H1 (cell line): ENCODE measurements at regions not wholly inside any gene's neighbourhood (a gene's known extent, or its start where the extent isn't known, plus 50 kb on each side); places are given as distances from the start of the nearest gene placed in this dataset.
A peak's percentile ranks its signal among the peaks of the same experiment; 100 is the strongest.

Experiments
- CTCF ChIA-PET: fragments of 300-600 bp; sonication (Branson Sonifier 250); formaldehyde crosslinking; loops from one replicate; lab custom pipeline; 2021; ENCODE audit not compliant: partially characterized antibody; lab: Charles Lee
- POLR2A ChIA-PET: fragments of 300-600 bp; sonication (Branson Sonifier 250); formaldehyde crosslinking; loops from one replicate; lab custom pipeline; 2021; ENCODE audit warnings: inconsistent platforms; ENCODE audit not compliant: partially characterized antibody; lab: Charles Lee
- DNase-seq, 2 experiments: peaks; one replicate each; pipeline versions ENCODE4 v3.0.0 to v3.0.0-alpha.2; 2010 to 2022; ENCODE audit warnings: low spot score in 2 of 2, low read depth in 1 of 2, mixed read lengths in 1 of 2
- FAIRE-seq: peaks from 2 replicates; lab custom pipeline; 2011; peaks lifted over from hg19 to GRCh38; lab: Jason Lieb, UNC
- H2AFZ ChIP-seq: 2 replicates; pipeline ENCODE4 v1.8.1; 2012; ENCODE audit warnings: low read length, inconsistent platforms
- H2AK5ac ChIP-seq: 2 replicates; pipeline ENCODE4 v1.6.1; 2013; ENCODE audit warnings: low read depth, low read length
- H2BK120ac ChIP-seq: replicated peaks from 2 replicates; pipeline ENCODE3; 2013; ENCODE audit warnings: low read depth, low read length, inconsistent platforms
- H2BK12ac ChIP-seq: 2 replicates; pipeline ENCODE4 v1.6.1; 2013; ENCODE audit warnings: low read depth, low read length
- H2BK15ac ChIP-seq: 2 replicates; pipeline ENCODE4 v1.6.1; 2013; ENCODE audit warnings: low read length
- H2BK20ac ChIP-seq: 2 replicates; pipeline ENCODE4 v1.6.1; 2013; ENCODE audit warnings: low read length
- H2BK5ac ChIP-seq: 2 replicates; pipeline ENCODE4 v1.6.1; 2013; ENCODE audit warnings: low read depth, low read length
- H3K14ac ChIP-seq: 2 replicates; pipeline ENCODE4 v1.6.1; 2013; ENCODE audit warnings: inconsistent platforms; ENCODE audit not compliant: insufficient read length
- H3K18ac ChIP-seq: 2 replicates; pipeline ENCODE4 v1.6.1; 2013; ENCODE audit warnings: low read length; ENCODE audit errors: extremely low read depth
- H3K23ac ChIP-seq: 2 replicates; pipeline ENCODE4 v1.6.1; 2013; ENCODE audit warnings: inconsistent platforms; ENCODE audit not compliant: insufficient read length
- H3K23me2 ChIP-seq: 2 replicates; pipeline ENCODE4 v1.6.1; 2013; ENCODE audit warnings: low read depth, low read length
- H3K27ac ChIP-seq: 2 replicates; pipeline ENCODE4 v1.6.1; 2011; ENCODE audit warnings: low read depth, low read length, inconsistent platforms
- H3K27me3 ChIP-seq, 4 experiments: replicated peaks in 1 of 4; 1 replicate in 1 of 4; 2 replicates in 3 of 4; pipeline versions ENCODE4 v1.6.1 to v1.8.1; 2011 to 2013; ENCODE audit warnings: low read length in 3 of 4, mild to moderate bottlenecking in 3 of 4, inconsistent platforms in 2 of 4, mixed read lengths in 2 of 4, moderate library complexity in 1 of 4; ENCODE audit not compliant: control insufficient read depth in 3 of 4, insufficient read depth in 3 of 4; ENCODE audit errors: extremely low read depth in 1 of 4
- H3K36me3 ChIP-seq, 4 experiments: 2 replicates each; pipeline versions ENCODE4 v1.6.1 to v1.8.1; 2011 to 2013; ENCODE audit warnings: mild to moderate bottlenecking in 4 of 4, low read length in 3 of 4, moderate library complexity in 2 of 4, control low read depth in 1 of 4, inconsistent platforms in 1 of 4; ENCODE audit not compliant: insufficient read depth in 4 of 4, control insufficient read depth in 2 of 4
- H3K4ac ChIP-seq: replicated peaks from 2 replicates; pipeline ENCODE3; 2013; ENCODE audit warnings: low read length, low read depth, mixed read lengths, inconsistent platforms; ENCODE audit not compliant: insufficient read length
- H3K4me1 ChIP-seq, 4 experiments: replicated peaks in 1 of 4; 1 replicate in 1 of 4; 2 replicates in 3 of 4; pipeline versions ENCODE4 v1.6.1 to v1.8.1; 2011 to 2013; ENCODE audit warnings: low read length in 3 of 4, inconsistent platforms in 2 of 4, mixed read lengths in 1 of 4; ENCODE audit not compliant: insufficient read depth in 4 of 4, control insufficient read depth in 3 of 4
- H3K4me2 ChIP-seq, 2 experiments: 2 replicates each; pipeline versions ENCODE4 v1.6.1 to v1.8.1; 2011 to 2013; ENCODE audit warnings: low read depth in 2 of 2, low read length in 2 of 2, control low read depth in 1 of 2, inconsistent platforms in 1 of 2, mild to moderate bottlenecking in 1 of 2; ENCODE audit not compliant: insufficient read depth in 1 of 2
- H3K4me3 ChIP-seq, 4 experiments: fragments of 200-600, 300-600 bp in 1 of 4; sonication (generic), shearing (Covaris generic), sonication (Bioruptor Twin) in 1 of 4; 2 replicates each; pipeline versions ENCODE4 v1.5.1 to v1.8.1; 2011 to 2016; ENCODE audit warnings: low read length in 4 of 4, low read depth in 3 of 4, control low read depth in 2 of 4, inconsistent platforms in 2 of 4, mild to moderate bottlenecking in 2 of 4, mixed read lengths in 1 of 4, moderate library complexity in 1 of 4; ENCODE audit not compliant: insufficient read depth in 2 of 4; ENCODE audit errors: extremely low read depth in 1 of 4
- H3K56ac ChIP-seq: replicated peaks from 2 replicates; pipeline ENCODE3; 2013; ENCODE audit warnings: low read depth, mild to moderate bottlenecking, mixed read lengths, low read length, inconsistent platforms; ENCODE audit not compliant: insufficient read length
- H3K79me1 ChIP-seq: 2 replicates; pipeline ENCODE4 v1.6.1; 2013; ENCODE audit warnings: low read depth, low read length, control low read depth
- H3K79me2 ChIP-seq, 2 experiments: 2 replicates each; pipeline versions ENCODE4 v1.6.1 to v1.8.1; 2012 to 2013; ENCODE audit warnings: low read length in 2 of 2, mild to moderate bottlenecking in 2 of 2, inconsistent platforms in 1 of 2; ENCODE audit not compliant: insufficient read depth in 2 of 2, control insufficient read depth in 1 of 2
- H3K9ac ChIP-seq, 4 experiments: replicated peaks in 1 of 4; 1 replicate in 1 of 4; 2 replicates in 3 of 4; pipeline versions ENCODE4 v1.6.1 to v1.8.1; 2011 to 2013; ENCODE audit warnings: low read depth in 3 of 4, low read length in 3 of 4, control low read depth in 2 of 4, mild to moderate bottlenecking in 2 of 4, moderate library complexity in 2 of 4, inconsistent platforms in 1 of 4; ENCODE audit errors: extremely low read depth in 1 of 4
- H3K9me3 ChIP-seq, 2 experiments: 2 replicates each; pipeline versions ENCODE4 v1.6.1 to v1.8.1; 2012 to 2013; ENCODE audit warnings: mild to moderate bottlenecking in 2 of 2, moderate library complexity in 2 of 2, control low read depth in 1 of 2, inconsistent platforms in 1 of 2, low read depth in 1 of 2, low read length in 1 of 2, mixed read lengths in 1 of 2; ENCODE audit not compliant: insufficient read depth in 2 of 2
- H4K20me1 ChIP-seq, 2 experiments: replicated peaks in 1 of 2; 2 replicates each; pipeline versions ENCODE3 to v1.8.1; 2011 to 2013; ENCODE audit warnings: inconsistent platforms in 2 of 2, low read length in 2 of 2, mild to moderate bottlenecking in 1 of 2; ENCODE audit not compliant: insufficient read depth in 2 of 2, control insufficient read depth in 1 of 2
- H4K5ac ChIP-seq: 2 replicates; pipeline ENCODE4 v1.6.1; 2013; ENCODE audit warnings: low read length, low read depth, mixed read lengths, inconsistent platforms; ENCODE audit not compliant: insufficient read length
- H4K8ac ChIP-seq: 2 replicates; pipeline ENCODE4 v1.8.0; 2013; ENCODE audit warnings: mild to moderate bottlenecking, moderate library complexity, low read length, inconsistent platforms; ENCODE audit not compliant: insufficient read depth; ENCODE audit errors: extremely low read depth
- H4K91ac ChIP-seq: replicated peaks from 2 replicates; pipeline ENCODE3; 2013; ENCODE audit warnings: low read length, mixed read lengths, inconsistent platforms; ENCODE audit not compliant: insufficient read length
- JUN ChIP-seq: IDR thresholded peaks from 2 replicates; pipeline ENCODE4 v1.6.1; 2011; ENCODE audit warnings: low read depth, mild to moderate bottlenecking, improper control_type of control experiment, low read length
- NANOG ChIP-seq: IDR thresholded peaks from 2 replicates; pipeline ENCODE4 v1.6.1; 2011; ENCODE audit warnings: low read length, low read depth, mild to moderate bottlenecking, inconsistent platforms; ENCODE audit not compliant: insufficient read depth, poor library complexity, severe bottlenecking
- POLR2AphosphoS5 ChIP-seq: IDR thresholded peaks from 2 replicates; pipeline ENCODE4 v1.6.1; 2011; ENCODE audit warnings: low read depth, low read length
- SIN3A ChIP-seq, 2 experiments: IDR thresholded peaks in 1 of 2; conservative IDR thresholded peaks in 1 of 2; 2 replicates each; pipeline ENCODE4 v1.6.1; 2011 to 2012; ENCODE audit warnings: low read length in 2 of 2, improper control_type of control experiment in 1 of 2, low read depth in 1 of 2, mild to moderate bottlenecking in 1 of 2
- TAF1 ChIP-seq: IDR thresholded peaks from 2 replicates; pipeline ENCODE4 v1.6.1; 2011; ENCODE audit warnings: mild to moderate bottlenecking, low read depth, low read length
- WGBS, 2 experiments: shearing (Covaris generic) in 1 of 2; methylation state at CpG; one replicate each; pipeline versions ENCODE4 v1.1.6 to v1.1.7; 2013 to 2015; ENCODE audit warnings: low lambda C conversion rate in 2 of 2, mixed read lengths in 2 of 2, inconsistent platforms in 1 of 2, low coverage in 1 of 2, missing lambda C conversion rate in 1 of 2; ENCODE audit not compliant: insufficient replicate concordance in 2 of 2, insufficient coverage in 1 of 2, insufficient read length in 1 of 2; ENCODE audit errors: extremely low coverage in 1 of 2, missing lambda C conversion rate in 1 of 2; 5-methylcytosine and 5-hydroxymethylcytosine counted together
- TF ChIP-seq, protein P1 (sequence below): IDR thresholded peaks from 2 replicates; pipeline ENCODE4 v1.6.1; 2011; ENCODE audit warnings: low read length, improper control_type of control experiment
- TF ChIP-seq, protein P2 (sequence below): IDR thresholded peaks from 2 replicates; pipeline ENCODE4 v1.6.1; 2012; ENCODE audit warnings: low read length, inconsistent platforms

DNA sequence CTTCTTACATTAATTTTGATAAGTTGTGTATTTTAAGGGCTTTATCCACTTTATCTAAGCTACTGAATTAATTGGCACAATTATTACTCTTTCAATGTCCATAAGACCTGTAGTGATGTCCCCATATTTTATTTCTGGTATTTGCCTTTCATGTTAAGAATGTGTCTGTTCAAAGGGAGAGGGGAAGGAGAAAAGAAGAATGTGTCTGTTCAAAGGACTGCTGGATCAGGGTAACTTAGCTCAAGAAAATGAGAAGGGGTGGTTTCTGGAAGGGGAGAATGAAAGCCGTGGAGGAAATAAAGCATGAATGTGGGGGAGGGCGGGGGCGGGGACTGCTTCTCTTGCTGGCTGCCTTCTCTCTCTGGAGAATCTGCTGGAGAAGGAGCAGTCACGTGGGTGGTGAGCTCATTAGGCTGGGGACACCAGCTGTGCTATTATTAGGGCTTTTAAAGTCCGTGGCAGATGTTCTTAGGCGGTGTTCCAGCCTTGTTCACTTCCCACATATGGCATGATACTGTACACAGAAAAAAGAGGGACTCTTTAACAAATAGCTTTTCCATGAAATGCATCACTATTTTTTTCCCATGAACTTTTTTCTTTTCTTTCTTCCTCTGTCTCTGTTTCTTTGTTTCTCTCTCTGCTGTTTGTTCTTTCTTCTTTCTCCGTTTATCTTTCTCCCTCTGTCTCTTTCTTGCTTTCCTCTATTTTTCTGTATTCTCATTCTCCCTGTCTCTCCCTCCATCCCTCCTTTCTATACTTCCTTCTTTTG, 63.7 kb upstream of the ULK4 start:
- POLR2A ChIA-PET = interaction anchor here (0.9 to 2.4 kb wide), 5 partner anchors 9 to 44 kb away, joined by 3 to 8 read pairs (median 6); no protein-coding TSS in a partner anchor
- TF ChIP-seq SIN3A (conservative IDR thresholded peaks at IDR 0.05 in 1 of 2, IDR thresholded peaks at IDR 0.05 in 1 of 2; ENCODE audit: low read depth in 1 of 2, low read length in 2 of 2) (0 out of 4 replicates have a peak, but pooled peaks of 1 of the 2 experiments have one; percentile 70), POLR2AphosphoS5 (peak; percentile 56), JUN (peak; percentile 83), NANOG (peak; percentile 33), TAF1 (peak; percentile 69)
- TF ChIP-seq, protein P1, sequence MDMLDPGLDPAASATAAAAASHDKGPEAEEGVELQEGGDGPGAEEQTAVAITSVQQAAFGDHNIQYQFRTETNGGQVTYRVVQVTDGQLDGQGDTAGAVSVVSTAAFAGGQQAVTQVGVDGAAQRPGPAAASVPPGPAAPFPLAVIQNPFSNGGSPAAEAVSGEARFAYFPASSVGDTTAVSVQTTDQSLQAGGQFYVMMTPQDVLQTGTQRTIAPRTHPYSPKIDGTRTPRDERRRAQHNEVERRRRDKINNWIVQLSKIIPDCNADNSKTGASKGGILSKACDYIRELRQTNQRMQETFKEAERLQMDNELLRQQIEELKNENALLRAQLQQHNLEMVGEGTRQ = peak; percentile 86
- TF ChIP-seq, protein P2, sequence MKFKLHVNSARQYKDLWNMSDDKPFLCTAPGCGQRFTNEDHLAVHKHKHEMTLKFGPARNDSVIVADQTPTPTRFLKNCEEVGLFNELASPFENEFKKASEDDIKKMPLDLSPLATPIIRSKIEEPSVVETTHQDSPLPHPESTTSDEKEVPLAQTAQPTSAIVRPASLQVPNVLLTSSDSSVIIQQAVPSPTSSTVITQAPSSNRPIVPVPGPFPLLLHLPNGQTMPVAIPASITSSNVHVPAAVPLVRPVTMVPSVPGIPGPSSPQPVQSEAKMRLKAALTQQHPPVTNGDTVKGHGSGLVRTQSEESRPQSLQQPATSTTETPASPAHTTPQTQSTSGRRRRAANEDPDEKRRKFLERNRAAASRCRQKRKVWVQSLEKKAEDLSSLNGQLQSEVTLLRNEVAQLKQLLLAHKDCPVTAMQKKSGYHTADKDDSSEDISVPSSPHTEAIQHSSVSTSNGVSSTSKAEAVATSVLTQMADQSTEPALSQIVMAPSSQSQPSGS = peak; percentile 77; the same call in 1 of the 2 replicates

More for the DNA sequence above, 63.7 kb upstream of the ULK4 start:
- Histone ChIP-seq H2BK12ac (peak overlapping the region; percentile 81; the same call in 1 of the 2 replicates), H2AFZ (no peak overlapping the region), H3K9ac (peak overlapping the region in 2 of 4 experiments; percentile 32 to 45; a peak in 1 of 7 replicates), H4K91ac (peak overlapping the region; percentile 25), H2BK20ac (no peak overlapping the region), H3K36me3 (no peaks in the 10 kb centered on the region), H4K8ac (no peak overlapping the region), H2AK5ac (no peak overlapping the region; the same call in 1 of the 2 replicates), H3K18ac (no peak overlapping the region; the same call in 1 of the 2 replicates), H2BK120ac (peak overlapping the region; percentile 60), H3K23me2 (no peaks in the 10 kb centered on the region), H3K79me2 (peaks cover 9 to 65% of the 10 kb centered on the region in 2 experiments), H3K56ac (peak overlapping the region; percentile 42), H2BK15ac (0 out of 2 replicates have a peak overlapping the region, but pooled peaks have one; percentile 84), H4K5ac (peak overlapping the region; percentile 58), H3K27ac (peak overlapping the region; percentile 72; the same call in 1 of the 2 replicates), H3K23ac (no peak overlapping the region), H2BK5ac (peak overlapping the region; percentile 79), H3K4me2 (peak overlapping the region; percentile 60 to 69), H3K4me3 (peak overlapping the region in 3 of 4 experiments; percentile 27 to 49 (median 29); a peak in 5 of 8 replicates), H3K4ac (no peak overlapping the region), H3K4me1 (peaks cover 0 to 18% (median 14%) of the 10 kb centered on the region in 4 experiments; a peak in 4 of 7 replicates), H3K14ac (no peak overlapping the region), H3K79me1 (peaks cover 7% of the 10 kb centered on the region), H3K9me3 (no peaks in the 10 kb centered on the region), H4K20me1 (no peaks in the 10 kb centered on the region), H3K27me3 (no peaks in the 10 kb centered on the region)
- FAIRE-seq (peak; percentile 74), DNase-seq (peak in 1 of 2 experiments; percentile 63)
- CTCF ChIA-PET = interaction anchor here (1.5 to 3.6 kb wide), 7 partner anchors 10 to 166 kb away, joined by 4 to 19 read pairs (median 6); no protein-coding TSS in a partner anchor
- WGBS, 2 experiments = 5% methylated on average over 7 of the region's 7 CpGs; no CpG with 5 or more reads in 1 of the 2 experiments
